GM18511 (cell line): ENCODE measurements at regions not wholly inside any gene's neighbourhood (a gene's known extent, or its start where the extent isn't known, plus 50 kb on each side); places are given as distances from the start of the nearest gene placed in this dataset.

Source experiments
- ATAC-seq: cut with Tn5 transposase; IDR thresholded peaks from one replicate; pipeline ENCODE4 v1.9.1; 2021; ENCODE audit warnings: mild to moderate bottlenecking, moderate library complexity; ENCODE audit not compliant: unreplicated experiment

GRCh38 chr3:13123013-13123654, 49.9 kb upstream of the IQSEC1 start:
- ATAC-seq, result no peak
